GM12878 (cell line): ENCODE measurements at regions not wholly inside any gene's neighbourhood (a gene's known extent, or its start where the extent isn't known, plus 50 kb on each side); places are given as distances from the start of the nearest gene placed in this dataset.

Source experiments
- ATAC-seq: fragments of 200-7000 bp; cut with Tn5 transposase; 3 replicates; pipeline ENCODE4 v1.9.1; 2020; ENCODE audit warnings: mild to moderate bottlenecking, moderate library complexity
- BruUV-seq: library from RNA; stranded (reverse); fragments of 400-500 nt; replicated peaks from 2 replicates; lab custom pipeline; 2021; lab: Mats Ljungman, UMichigan
- CTCF ChIA-PET: fragments of 300-600 bp; sonication (Branson Sonifier 250); formaldehyde crosslinking; extraction: SDS; loops from one replicate; lab custom pipeline; 2021; ENCODE audit warnings: inconsistent platforms; lab: Yijun Ruan, JAX
- POLR2A ChIA-PET: fragments of 350-600 bp; formaldehyde crosslinking; extraction: SDS; loops from one replicate; lab custom pipeline; 2021; ENCODE audit warnings: inconsistent platforms; lab: Charles Lee
- RAD21 ChIA-PET: fragments of 300-600 bp; sonication (Branson Sonifier 250); formaldehyde crosslinking; loops from one replicate; lab custom pipeline; 2023; ENCODE audit warnings: antibody characterized with exemption; ENCODE audit not compliant: unreplicated experiment; lab: Charles Lee
- SMC1A ChIA-PET: fragments of 300-600 bp; sonication (Branson Sonifier 250); formaldehyde crosslinking; loops from one replicate; lab custom pipeline; 2023; ENCODE audit not compliant: unreplicated experiment, uncharacterized antibody; lab: Charles Lee
- DNase-seq: peaks from one replicate; pipeline ENCODE4 v3.0.0-alpha.2; 2011; ENCODE audit warnings: low read depth, low spot score
- FAIRE-seq: peaks from 3 replicates; lab custom pipeline; 2011; peaks lifted over from hg19 to GRCh38; lab: Jason Lieb, UNC
- H2AFZ ChIP-seq: 2 replicates; pipeline ENCODE4 v1.6.0; 2011; ENCODE audit warnings: low read depth, low read length, control low read depth; ENCODE audit not compliant: control insufficient read depth
- H3K27ac ChIP-seq: 2 replicates; pipeline ENCODE4 v1.5.1; 2011; ENCODE audit warnings: control low read depth; ENCODE audit not compliant: control insufficient read depth, insufficient read depth
- H3K27me3 ChIP-seq, 2 experiments: replicated peaks in 1 of 2; 2 replicates each; pipeline versions ENCODE4 v1.6.0 to v1.6.1; 2011; ENCODE audit warnings: low read length in 1 of 2; ENCODE audit not compliant: control insufficient read depth in 2 of 2, insufficient read depth in 2 of 2
- H3K36me3 ChIP-seq, 2 experiments: 2 replicates each; pipeline ENCODE4 v1.5.1; 2011; ENCODE audit warnings: low read length in 1 of 2; ENCODE audit not compliant: control insufficient read depth in 2 of 2, insufficient read depth in 2 of 2
- H3K4me1 ChIP-seq: 2 replicates; pipeline ENCODE4 v1.6.1; 2011; ENCODE audit warnings: mild to moderate bottlenecking, low read length, moderate library complexity, mixed read lengths; ENCODE audit not compliant: control insufficient read depth, insufficient read depth
- H3K4me2 ChIP-seq: 2 replicates; pipeline ENCODE4 v1.6.0; 2011; ENCODE audit warnings: control low read depth; ENCODE audit not compliant: control insufficient read depth, insufficient read depth
- H3K4me3 ChIP-seq: fragments of 200-600 bp; sonication (generic); 2 replicates; pipeline ENCODE4 v1.5.1; 2016
- H3K79me2 ChIP-seq: 2 replicates; pipeline ENCODE4 v1.6.0; 2011; ENCODE audit warnings: low read length; ENCODE audit not compliant: control insufficient read depth, insufficient read depth
- H3K9ac ChIP-seq: 2 replicates; pipeline ENCODE4 v1.8.0; 2011; ENCODE audit warnings: low read length, control low read depth, mixed read lengths; ENCODE audit not compliant: control insufficient read depth, insufficient read depth
- H3K9me3 ChIP-seq: replicated peaks from 3 replicates; pipeline ENCODE4 v1.5.1; 2011; ENCODE audit warnings: mild to moderate bottlenecking, low read length; ENCODE audit not compliant: control insufficient read depth, insufficient read depth
- H4K20me1 ChIP-seq: 2 replicates; pipeline ENCODE4 v1.6.0; 2011; ENCODE audit not compliant: control insufficient read depth, insufficient read depth
- ASH2L ChIP-seq: fragments of 300-600, 200-600 bp; sonication (generic); IDR thresholded peaks from 2 replicates; pipeline ENCODE4 v1.6.1; 2017; ENCODE audit warnings: low read depth, mild to moderate bottlenecking, borderline replicate concordance
- SMC3 ChIP-seq: IDR thresholded peaks from 2 replicates; pipeline ENCODE4 v1.6.1; 2011; ENCODE audit warnings: low read length, improper control_type of control experiment, borderline replicate concordance
- ZBTB40 ChIP-seq: fragments of 450-650 bp; IDR thresholded peaks from 2 replicates; pipeline ENCODE4 v1.6.1; 2016; ENCODE audit warnings: mild to moderate bottlenecking, moderate library complexity, borderline replicate concordance
- WGBS: methylation state at CpG from one replicate; pipeline ENCODE4 v1.1.6; 2016; ENCODE audit warnings: low lambda C conversion rate; ENCODE audit not compliant: insufficient replicate concordance, insufficient coverage; ENCODE audit errors: missing lambda C conversion rate; 5-methylcytosine and 5-hydroxymethylcytosine counted together
- in situ Hi-C: fragments of 300-500 bp; cut with MboI; formaldehyde crosslinking; loops from 9 replicates; pipeline ENCODE4 v1.14.3; 2018; ENCODE audit warnings: mixed read lengths
- intact Hi-C: fragments of 100-400 bp; cut with micrococcal nuclease; formaldehyde crosslinking; loops from one replicate; pipeline ENCODE4 v1.14.2; 2022; ENCODE audit not compliant: unreplicated experiment

- no peaks in the 10 kb centered on the region for H3K27me3 ChIP-seq
- no peaks in the 10 kb centered on the region for H3K36me3 ChIP-seq
- in situ Hi-C loops (loop anchor here (25.0 kb wide), 1 partner anchor 1023 kb away; the partner anchor contains the start of gene TARS1), intact Hi-C loops (no loop called here)
- TF ChIP-seq ZBTB40 (no peak), ASH2L (no peak), SMC3 (no peak)
- H3K4me1 ChIP-seq: no peaks in the 10 kb centered on the region
- H3K79me2 ChIP-seq: no peaks in the 10 kb centered on the region
- DNase-seq (no peak), ATAC-seq (no peak), FAIRE-seq (no peak)
- H3K27ac ChIP-seq: no peak overlapping the region
- no peak overlapping the region for H3K4me3 ChIP-seq
- H4K20me1 ChIP-seq: no peaks in the 10 kb centered on the region
- ChIA-PET RAD21 (no interaction called here), SMC1A (interaction anchor here (0.6 to 1.5 kb wide), 3 partner anchors 11 to 46 kb away, joined by 3 to 9 read pairs (median 4); no protein-coding TSS in a partner anchor), CTCF (interaction anchor here (0.6 to 1.3 kb wide), 3 partner anchors 9 to 1025 kb away, joined by 4 read pairs; no protein-coding TSS in a partner anchor), POLR2A (no interaction called here)
- WGBS: 0% methylated on average over 1 of the region's 1 CpG
- H3K4me2 ChIP-seq: no peak overlapping the region
- H3K9me3 ChIP-seq: no peaks in the 10 kb centered on the region; the same call in 2 of the 3 replicates
- H3K9ac ChIP-seq: no peak overlapping the region
- H2AFZ ChIP-seq: no peak overlapping the region
- BruUV-seq: no TSS peak
Measured at GRCh38 chr5:34460496-34460895, 195.6 kb upstream of the RAI14 start.
